ENCODE measurements at regions not wholly inside any gene's neighbourhood (a gene's known extent, or its start where the extent isn't known, plus 50 kb on each side); places are given as distances from the start of the nearest gene placed in this dataset.
"Not testable (repeated sequence)": the region's sequence is repeated elsewhere in the genome, so short reads cannot be mapped to it uniquely, and the experiment has no call there.

- no peak for DNase-seq (ENCODE audit: low read depth)
Measured at GRCh38 chr5:99589424-99589823, 660.6 kb upstream of the CHD1 start.

DNA sequence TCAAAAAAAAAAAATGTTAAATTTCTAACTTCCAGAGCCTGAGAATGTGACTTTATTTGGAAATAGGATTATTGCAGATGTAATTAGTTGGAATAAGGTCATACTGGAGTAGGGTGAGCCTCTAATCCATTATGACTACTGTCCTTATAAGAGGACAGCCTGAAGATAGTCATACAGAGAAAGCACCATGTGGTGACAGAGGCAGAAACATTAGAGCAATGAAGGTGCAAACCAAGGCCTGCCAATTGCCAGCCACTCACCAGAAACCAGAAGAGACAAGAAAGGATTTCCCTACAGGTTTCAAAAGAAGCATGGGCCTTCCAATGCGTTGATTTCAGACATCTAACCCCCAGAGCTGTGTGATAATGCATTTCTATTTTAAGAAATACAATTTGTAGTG lies 659.2 kb upstream of the CHD1 start:
- DNase-seq (ENCODE audit: low read depth), result no peak

GRCh38 chr5:99586878-99587277 lies 658.1 kb upstream of the CHD1 start:
- DNase-seq (ENCODE audit: low read depth), result no peak

GRCh38 chr5:99581204-99581603 lies 652.4 kb upstream of the CHD1 start:
- DNase-seq (ENCODE audit: low read depth), result not testable (repeated sequence)

DNA sequence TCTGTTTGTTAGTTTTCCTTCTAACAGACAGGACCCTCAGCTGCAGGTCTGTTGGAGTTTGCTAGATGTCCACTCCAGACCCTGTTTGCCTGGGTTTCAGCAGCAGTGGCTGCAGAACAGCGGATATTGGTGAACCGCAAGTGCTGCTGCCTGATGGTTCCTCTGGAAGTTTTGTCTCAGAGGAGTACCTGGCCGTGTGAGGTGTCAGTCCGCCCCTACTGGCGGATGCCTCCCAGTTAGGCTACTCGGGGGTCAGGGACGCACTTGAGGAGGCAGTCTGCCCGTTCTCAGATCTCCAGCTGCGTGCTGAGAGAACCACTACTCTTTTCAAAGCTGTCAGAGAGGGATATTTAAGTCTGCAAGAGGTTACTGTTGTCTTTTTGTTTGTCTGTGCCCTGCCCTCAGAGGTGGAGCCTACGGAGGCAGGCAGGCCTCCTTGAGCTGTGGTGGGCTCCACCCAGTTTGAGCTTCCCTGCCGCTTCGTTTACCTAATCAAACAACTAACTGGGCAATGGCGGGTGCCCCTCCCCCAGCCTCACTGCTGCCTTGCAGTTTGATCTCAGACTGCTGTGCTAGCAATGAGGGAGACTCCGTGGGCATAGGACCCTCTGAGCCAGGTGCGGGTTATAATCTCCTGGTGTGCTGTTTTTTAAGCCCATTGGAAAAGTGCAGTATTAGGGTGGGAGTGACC lies 634.3 kb upstream of the CHD1 start:
- not testable (repeated sequence) for DNase-seq (ENCODE audit: low read depth)

DNA sequence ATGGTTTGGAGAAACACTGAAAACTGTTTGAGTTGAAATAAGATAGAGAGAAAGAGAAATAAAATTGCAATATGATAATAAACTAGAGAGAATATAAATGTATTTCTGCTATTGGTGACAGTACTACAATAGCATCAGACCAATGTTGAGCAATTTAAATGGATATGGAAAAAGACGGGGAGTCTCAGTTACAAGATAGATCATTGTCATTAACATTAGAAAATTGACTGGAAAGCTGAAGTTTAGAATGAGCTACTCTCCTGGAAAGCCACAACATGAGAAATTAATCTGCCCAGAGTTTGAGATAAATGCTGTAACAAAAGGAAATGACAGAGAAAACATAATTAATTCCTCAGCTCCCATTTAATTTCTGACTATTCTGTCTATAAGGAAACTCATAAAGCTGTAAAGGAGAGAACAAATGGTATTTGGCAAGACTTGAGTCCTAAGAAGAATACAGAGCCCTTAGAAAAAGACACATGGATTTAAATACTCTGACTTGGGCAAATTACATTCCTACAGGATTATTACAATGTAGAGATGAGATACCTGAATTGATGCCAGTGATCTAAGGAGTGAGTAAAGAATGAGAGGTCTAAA lies 624.5 kb upstream of the CHD1 start:
- no peak for DNase-seq (ENCODE audit: low read depth)

GRCh38 chr5:99544356-99544755 lies 615.5 kb upstream of the CHD1 start:
- DNase-seq (ENCODE audit: low read depth), result no peak

GRCh38 chr5:99543841-99544240 lies 615.0 kb upstream of the CHD1 start:
- DNase-seq (ENCODE audit: low read depth), result no peak

DNA sequence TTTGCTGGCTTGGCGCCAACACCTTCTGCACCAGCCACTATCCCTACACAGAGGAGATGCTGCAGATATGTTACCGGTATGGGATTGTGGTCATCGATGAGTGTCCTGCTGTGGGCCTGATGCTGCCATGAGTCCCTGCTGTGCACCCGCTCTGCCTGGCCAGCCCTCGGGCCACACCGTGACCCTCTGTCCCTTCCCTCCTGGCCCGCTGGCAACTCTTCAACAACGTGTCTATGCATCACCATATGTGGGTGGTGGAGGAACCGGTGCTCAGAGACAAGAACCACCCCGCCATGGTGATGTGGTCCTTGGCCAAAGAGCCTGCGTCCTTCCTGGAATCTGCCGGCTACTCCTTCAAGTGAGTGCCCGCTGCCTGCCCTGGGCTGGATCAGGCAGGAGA lies 605.4 kb upstream of the CHD1 start:
- DNase-seq (ENCODE audit: low read depth), result not testable (repeated sequence)

DNA sequence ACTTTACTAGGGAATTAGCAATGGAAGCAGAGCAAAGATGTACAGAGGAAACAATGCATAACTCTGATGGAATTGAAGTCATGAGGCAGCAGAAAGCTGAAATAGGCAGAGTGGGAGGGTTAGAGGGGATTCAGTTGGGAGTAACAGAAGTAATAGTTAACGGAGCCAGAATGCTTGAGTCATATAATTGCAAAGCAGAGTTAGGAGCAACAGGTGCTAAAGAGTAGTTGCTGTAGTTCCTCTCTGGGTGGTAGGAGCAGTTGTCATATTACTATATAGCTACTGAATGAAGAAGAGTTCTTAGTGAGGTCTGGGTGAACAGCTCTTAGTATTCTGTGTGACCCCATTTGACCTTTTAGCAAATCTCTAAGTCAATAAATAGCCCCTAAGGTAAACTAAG lies 592.9 kb upstream of the CHD1 start:
- not testable (repeated sequence) for DNase-seq (ENCODE audit: low read depth)

GRCh38 chr5:99515864-99516490 lies 587.2 kb upstream of the CHD1 start:
- not testable (repeated sequence) for DNase-seq (ENCODE audit: low read depth)

GRCh38 chr5:99510237-99510866 lies 581.5 kb upstream of the CHD1 start:
- DNase-seq (ENCODE audit: low read depth), result not testable (repeated sequence)

GRCh38 chr5:99509064-99509463 lies 580.3 kb upstream of the CHD1 start:
- DNase-seq (ENCODE audit: low read depth), result not testable (repeated sequence)

GRCh38 chr5:99495456-99495855 lies 566.6 kb upstream of the CHD1 start:
- not testable (repeated sequence) for DNase-seq (ENCODE audit: low read depth)

DNA sequence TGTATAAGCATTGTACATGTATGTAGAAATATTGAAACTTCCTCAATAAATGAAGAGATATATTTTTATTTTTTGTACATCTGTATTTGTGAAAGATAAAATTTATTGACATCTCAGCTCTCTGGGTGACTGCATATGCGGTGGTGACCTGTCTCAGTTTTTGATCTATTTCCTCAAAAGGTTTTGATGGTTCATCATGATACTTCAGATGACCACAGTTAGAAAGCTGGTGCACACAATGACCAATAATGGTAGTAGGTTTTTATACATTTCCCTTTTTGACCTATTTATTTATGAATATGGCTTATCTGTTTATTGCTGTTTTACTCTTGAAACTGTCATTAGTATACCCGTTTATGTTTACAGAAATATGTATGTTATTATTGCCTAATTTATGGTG lies 549.6 kb upstream of the CHD1 start:
- DNase-seq (ENCODE audit: low read depth), result not testable (repeated sequence)

- not testable (repeated sequence) for DNase-seq (ENCODE audit: low read depth)
Measured at GRCh38 chr5:99473328-99473727, 544.5 kb upstream of the CHD1 start.

- DNase-seq (ENCODE audit: low read depth), result not testable (repeated sequence)
Measured at GRCh38 chr5:99471726-99472125, 542.9 kb upstream of the CHD1 start.

GRCh38 chr5:99471178-99471577 lies 542.4 kb upstream of the CHD1 start:
- DNase-seq (ENCODE audit: low read depth), result not testable (repeated sequence)

GRCh38 chr5:99470636-99471035 lies 541.8 kb upstream of the CHD1 start:
- not testable (repeated sequence) for DNase-seq (ENCODE audit: low read depth)

DNA sequence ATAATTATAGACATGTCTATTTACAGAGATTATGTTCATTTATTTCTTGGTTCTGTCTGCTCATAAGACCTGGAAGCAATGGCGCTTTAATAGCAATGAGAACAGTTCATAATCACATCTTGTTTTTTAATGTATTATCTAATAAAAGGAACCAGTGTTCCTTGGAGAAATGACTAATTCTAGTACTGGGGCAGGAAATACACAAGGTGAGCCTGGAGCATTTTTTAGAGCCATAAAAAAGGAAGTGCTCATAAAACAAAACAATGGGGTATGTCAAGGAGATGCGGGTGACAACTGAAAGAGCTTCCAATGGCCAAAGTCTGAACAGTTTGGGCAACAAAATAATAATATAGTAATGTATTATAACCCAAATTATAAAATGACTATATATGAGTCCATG lies 531.9 kb upstream of the CHD1 start:
- no peak for DNase-seq (ENCODE audit: low read depth)

- no peak for DNase-seq (ENCODE audit: low read depth)
Measured at GRCh38 chr5:99453196-99453595, 524.4 kb upstream of the CHD1 start.

DNA sequence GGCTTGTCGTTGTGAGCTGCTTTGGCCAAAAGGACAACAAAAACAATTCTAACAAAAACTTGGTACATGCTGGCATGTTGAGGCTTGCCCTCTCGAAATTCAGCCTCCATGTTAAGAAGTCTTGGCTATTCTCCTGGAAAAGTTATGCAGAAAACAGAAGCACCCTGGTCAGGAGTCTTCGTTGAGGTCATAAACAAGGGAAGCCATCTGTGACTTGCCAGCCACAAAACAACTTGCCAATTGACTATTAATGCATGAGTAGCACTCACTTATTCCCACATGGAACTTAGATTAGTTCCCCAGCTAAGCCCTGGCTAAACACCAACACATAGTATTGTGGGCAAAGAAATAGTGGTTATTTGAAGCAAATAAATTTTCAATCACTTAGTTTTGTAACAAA lies 521.0 kb upstream of the CHD1 start:
- no peak for DNase-seq (ENCODE audit: low read depth)

- no peak for DNase-seq (ENCODE audit: low read depth)
Measured at GRCh38 chr5:99445805-99446204, 517.0 kb upstream of the CHD1 start.

All from HS-27A (cell line).